ENCODE measurements at regions not wholly inside any gene's neighbourhood (a gene's known extent, or its start where the extent isn't known, plus 50 kb on each side); places are given as distances from the start of the nearest gene placed in this dataset.

DNA sequence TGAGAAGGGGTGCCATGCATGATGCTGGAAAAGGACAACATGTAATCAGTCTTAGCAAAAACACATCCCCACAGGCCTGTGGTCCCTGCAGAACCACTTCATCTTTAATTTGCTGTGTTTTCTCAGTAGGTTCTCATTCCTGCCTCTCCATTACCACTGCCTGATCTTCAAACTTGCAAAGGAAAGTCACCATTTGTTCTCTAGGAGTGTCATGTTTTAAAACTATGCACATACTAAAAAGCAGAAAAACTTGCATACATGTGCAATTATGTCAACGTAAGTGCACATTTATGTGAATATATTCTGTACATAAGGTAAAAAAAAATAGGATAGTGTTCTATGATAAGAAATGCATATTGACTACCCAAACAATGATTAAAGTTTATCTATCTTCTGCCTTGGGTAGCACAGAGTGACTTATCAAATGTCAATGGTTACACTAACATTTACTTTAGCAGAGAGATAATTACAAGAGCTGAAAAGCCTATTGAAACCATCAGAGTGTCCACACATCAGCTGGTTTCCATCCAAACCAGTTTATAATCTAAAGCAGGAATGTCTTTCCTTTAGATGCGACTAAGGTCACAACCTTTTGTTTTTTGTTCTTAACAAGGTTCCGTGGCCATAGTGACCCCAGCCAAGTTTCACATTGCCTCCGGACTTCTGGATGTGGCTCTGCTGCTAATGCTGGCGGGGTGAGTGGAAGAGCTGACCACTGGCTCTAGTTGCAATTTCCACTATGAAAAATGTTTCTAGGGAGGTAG, 58.7 kb upstream of the RMDN2 start:
- TF ChIP-seq POLR2A (IDR thresholded peaks at IDR 0.05) (no peak), CTCF (IDR thresholded peaks at IDR 0.05) (no peak)
